Glomerular visceral epithelial cell (primary cell): ENCODE measurements at regions not wholly inside any gene's neighbourhood (a gene's known extent, or its start where the extent isn't known, plus 50 kb on each side); places are given as distances from the start of the nearest gene placed in this dataset.
"Not testable (repeated sequence)": the region's sequence is repeated elsewhere in the genome, so short reads cannot be mapped to it uniquely, and the experiment has no call there.

Experiments
- DNase-seq: peaks from one replicate; pipeline ENCODE4 v3.0.0-alpha.2; 2016; ENCODE audit errors: extremely low spot score

DNA sequence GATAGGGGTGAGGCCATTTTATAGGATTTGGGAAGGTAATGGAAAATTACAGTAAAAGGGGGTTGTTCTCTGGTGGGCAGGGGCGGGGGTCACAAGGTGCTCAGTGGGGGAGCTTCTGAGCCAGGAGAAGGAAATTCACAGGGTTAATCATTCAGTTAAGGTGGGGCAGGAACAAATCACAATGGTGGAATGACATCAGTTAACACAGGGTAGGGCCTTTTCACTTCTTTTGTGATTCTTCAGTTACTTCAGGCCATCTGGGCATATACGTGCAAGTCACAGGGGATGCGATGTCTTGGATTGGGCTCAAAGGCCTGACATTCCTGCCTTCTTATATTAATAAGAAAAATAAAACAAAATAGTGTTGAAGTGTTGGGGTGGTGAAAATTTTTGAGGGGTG is 181.1 kb upstream of the TRPC7 start:
- not testable (repeated sequence) for DNase-seq

DNA sequence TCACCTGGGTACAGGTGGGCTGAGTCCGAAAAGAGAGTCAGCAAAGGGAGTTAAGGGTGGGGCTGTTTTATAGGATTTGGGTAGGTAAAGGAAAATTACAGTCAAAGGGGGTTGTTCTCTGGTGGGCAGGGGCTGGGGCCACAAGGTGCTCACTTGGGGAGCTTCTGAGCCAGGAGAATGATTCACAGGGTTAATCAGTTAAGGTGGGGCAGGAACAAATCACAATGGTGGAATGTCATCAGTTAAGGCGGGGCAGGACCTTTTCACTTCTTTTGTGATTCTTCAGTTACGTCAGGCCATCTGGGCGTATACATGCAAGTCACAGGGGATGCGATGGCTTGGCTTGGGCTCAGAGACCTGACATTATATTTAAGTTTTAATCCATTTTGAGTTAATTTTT is 179.7 kb upstream of the TRPC7 start:
- not testable (repeated sequence) for DNase-seq

DNA sequence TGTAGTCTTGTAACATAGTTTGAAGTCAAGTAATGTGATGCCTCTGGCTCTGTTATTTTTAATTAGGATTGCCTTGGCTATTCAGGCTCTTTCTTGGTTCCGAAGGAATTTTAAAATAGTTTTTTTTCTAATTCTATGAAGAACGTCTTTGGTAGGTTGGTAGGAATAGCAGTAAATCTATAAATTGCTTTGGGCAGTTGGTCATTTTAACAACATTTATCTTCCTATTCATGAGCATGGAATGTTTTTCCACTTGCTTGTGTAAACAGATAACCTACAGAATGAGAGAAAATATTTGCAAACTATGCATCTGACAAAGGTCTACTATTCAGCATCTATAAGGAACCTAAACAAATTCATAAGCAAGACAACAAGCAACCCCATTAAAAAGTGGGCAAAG is 173.2 kb upstream of the TRPC7 start:
- DNase-seq = no peak

DNA sequence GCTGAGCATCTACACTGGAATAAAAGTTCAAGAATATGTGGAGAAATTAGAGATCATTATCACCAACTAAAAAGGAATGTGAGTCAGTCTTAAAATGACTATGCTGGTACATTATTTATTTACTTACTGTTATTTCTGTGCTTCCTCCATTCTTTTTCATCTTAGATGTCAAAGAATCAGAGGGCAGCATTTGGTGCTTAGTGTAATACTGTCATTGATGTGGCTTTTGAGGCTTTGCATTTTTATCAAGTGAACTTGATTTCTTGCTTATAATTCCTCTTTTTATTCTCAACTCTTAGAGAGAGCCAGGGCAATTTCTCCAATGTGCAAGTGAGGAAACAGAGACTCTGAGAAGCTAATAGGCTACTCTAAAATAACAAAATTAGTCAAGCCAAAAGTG is 163.7 kb upstream of the TRPC7 start:
- DNase-seq = no peak

DNA sequence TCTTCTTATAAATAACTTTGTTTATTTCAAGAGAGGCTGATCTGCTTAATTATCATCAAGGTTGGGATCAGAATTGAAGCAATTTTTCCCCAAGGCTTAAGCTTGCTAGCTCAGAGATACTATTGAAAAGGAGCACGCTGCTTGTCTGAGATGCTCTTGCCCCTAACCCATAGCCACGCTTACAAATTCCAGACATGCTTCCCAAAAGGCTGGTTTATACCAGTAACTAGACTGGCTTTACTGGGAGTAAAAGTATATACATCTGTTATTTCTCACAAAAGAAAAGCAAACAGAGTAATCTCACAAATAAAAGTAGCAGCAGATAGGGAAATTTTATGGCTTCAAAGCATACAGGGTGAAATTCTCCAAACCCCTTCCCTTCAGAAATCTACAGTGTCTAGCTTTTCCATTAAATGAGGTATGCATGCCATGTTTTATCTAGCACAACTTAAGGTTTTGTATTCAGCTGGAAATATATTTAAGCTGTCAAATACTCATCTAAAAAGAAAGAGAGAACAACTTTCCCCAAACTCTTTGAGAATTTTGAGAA is 163.2 kb upstream of the TRPC7 start:
- no peak for DNase-seq

DNA sequence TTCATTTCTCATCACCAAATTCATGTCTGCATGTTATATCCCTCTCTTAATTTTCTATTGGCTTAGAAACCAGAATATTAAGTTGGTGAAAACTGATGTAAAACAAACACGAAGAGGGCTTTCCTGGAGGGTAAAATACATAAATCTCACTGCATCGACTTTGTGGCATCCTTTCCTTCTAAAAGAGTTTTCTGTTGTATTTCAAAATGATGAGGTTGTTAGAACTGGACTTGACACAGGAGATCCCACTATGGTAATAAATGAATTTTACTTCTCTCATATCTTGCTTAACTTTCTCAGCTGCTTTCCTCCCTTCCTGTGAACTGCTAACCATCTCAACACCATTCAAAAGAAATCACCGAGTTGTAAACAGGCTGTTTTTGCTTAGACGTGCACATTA is 162.0 kb upstream of the TRPC7 start:
- no peak for DNase-seq

DNA sequence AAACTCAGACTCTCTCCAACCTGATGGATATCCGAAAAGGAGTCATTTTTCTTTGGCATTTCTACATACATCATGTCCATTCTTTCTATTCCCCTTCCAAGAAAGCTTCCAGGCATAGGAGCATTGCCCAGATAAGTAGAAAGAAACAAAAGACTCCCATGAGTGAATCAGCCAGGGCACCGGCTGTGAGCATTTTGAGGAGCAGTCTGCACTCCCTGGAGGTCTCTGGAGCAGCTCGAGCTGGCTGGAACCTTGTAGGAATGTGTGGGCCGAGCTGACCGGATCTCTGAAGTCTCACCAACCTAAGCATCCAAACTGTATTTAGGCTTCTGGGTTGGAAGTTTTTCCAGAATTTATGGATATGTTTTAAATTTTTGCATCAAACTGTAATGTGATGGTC is 161.4 kb upstream of the TRPC7 start:
- no peak for DNase-seq

DNA sequence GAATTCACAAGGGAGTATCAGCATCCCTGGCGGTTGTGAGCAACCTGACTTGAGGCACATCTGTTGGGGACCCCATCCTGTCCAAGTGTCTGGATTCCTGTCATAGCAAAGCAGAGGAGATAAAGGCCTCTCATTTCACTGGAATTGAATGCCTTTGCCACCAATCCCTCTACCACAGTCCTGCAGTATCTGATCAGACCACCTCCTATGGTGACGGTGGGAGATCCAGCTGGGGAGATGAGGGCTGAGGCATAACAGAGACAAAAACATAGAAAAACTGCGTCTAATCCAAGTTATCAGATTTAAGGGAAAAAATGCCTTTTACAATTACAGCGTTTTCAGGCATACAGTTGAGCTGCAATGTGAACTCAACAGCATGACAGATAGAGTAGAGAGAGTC is 160.7 kb upstream of the TRPC7 start:
- DNase-seq = no peak

DNA sequence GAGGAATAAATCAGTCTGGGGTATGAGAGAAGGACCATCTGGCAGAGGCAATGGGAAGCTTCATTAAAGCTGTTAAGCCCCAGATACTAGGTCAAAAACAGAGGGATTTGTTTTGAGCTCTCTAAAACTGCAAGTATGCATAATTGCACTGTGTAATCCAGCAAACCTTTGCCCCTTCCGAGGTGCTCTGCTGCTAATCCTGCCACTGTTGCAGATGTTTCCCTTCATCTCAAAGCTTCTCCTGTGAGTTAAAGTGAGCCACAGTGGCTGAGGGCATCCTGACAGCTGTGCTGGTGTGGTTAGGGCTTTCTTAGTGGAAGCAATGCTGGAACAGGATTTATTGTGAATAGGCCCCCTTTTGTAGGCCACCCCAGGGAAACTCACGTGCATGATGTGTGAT is 160.3 kb upstream of the TRPC7 start:
- DNase-seq = no peak

DNA sequence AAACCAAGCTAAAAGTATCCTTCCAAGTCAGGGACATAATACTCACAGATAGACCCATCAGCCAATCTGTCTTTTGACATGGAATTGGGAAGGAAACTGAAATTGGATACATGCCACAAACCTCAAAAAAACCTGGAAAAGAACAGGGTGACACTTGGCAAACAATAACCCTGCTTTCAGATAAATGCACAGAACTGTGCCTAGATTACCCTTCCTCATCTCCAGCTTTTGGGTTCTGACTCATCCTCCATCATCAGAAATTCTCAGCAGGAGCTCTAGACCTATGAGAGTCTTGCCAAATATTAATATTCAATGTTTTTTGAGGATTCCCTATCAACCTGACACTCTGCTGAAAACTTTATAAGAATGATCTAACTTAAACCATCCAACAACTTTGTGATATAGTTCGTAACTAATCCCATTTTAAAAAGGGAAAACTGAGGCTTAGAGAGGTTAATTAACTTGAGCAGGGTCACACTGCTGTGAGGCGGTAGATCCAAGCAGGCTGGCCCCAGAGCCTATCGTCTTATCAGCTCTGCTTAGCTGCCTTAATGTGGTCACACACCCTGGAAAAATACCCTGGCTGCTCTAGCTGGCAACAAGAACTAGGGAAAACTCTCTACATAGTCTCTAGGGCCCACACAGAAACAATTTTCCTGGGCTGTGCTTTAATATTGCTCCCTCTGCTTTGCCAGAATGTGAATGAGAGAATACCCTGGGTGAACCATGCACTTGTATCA is 157.0 kb upstream of the TRPC7 start:
- no peak for DNase-seq

DNA sequence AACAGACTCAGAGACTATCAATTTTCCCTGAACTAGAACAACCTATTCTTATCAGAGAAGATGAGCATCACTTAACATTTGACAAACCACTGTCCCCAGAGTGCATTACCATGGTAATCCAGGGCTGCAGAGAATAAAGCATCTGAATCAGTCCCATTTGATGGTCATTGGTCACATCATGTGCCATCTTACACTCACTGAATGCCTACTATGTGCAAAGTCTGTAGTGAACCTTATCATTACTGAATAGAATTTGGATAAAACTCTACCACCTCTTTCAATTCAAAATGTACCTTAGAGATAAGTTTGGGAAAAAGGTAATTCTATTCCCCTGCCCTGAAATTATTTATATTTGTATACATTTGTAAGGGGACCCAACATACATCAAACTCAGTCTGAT is 156.4 kb upstream of the TRPC7 start:
- DNase-seq = no peak

DNA sequence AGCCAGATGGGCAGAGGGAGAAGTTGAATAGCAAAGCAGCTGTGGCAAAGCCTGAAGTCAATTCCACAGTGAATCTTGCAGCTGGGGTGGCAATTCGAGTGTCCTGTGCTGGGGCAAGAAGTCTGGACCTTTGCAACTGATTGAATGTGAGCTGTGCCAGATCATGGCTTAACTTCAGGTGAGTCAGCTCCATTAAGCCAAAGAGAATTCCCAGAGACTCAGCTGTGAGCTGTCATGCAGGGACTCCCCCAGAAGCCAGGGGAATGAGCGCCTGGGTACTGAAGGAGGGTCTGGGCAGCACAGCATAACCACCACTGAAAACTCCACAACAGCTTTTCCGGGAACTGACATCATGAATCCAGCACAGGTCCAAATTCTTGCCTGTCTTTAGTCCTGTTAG is 153.5 kb upstream of the TRPC7 start:
- DNase-seq = no peak

DNA sequence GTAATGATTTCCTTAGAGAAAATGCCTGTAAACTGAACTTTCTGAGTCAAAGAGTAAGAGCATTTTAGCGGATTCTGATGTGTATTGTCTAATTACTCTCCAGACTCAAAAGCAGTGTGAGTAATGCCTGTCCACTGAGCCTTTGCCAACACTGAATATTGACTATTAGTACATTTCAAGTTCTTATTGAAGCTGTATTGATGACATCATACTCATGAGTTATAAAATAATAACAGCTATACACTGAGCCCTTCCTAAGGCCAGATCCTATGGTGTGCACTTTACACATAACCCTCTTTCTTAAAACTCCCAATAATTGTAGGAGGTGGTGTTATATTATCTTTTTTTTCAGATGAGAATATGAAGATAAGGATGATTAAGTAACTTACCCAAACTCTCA is 152.8 kb upstream of the TRPC7 start:
- no peak for DNase-seq

DNA sequence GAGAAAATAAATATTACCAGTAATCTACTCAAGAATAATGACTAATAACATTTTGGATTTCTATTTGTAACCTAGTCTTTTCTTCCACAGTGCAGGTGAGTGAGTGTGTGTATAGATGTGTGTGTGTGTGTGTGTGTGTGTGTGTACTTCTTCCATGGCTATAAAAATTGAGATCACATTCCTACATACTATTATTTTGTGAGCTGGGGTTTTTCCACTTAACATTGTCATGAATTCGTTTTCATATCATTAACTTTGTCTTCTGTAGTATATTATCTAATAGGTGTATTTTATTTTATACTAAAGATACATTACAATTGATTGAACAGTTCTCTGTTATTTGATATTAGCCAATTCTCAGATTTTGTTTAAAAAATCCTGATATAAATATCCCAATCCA is 152.4 kb upstream of the TRPC7 start:
- no peak for DNase-seq

DNA sequence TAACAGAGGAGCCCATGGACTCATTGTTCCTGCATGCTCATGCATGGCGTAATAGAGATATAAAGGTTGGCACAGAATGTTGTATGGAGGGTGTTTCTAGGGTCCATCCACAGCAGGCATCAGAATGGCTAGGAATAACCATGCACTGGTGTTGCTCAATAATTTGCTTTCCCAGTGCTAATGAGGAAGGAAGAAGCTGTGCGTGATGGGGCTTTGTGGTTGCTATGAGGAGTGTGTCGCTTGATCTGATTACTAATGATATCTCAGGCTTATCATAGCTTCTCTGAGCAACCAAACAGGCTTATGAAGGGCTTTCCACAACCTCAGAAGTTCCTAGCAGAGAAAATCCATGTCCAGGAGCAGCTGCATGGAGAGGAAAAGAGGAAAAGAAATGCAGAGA is 151.3 kb upstream of the TRPC7 start:
- DNase-seq = no peak

DNA sequence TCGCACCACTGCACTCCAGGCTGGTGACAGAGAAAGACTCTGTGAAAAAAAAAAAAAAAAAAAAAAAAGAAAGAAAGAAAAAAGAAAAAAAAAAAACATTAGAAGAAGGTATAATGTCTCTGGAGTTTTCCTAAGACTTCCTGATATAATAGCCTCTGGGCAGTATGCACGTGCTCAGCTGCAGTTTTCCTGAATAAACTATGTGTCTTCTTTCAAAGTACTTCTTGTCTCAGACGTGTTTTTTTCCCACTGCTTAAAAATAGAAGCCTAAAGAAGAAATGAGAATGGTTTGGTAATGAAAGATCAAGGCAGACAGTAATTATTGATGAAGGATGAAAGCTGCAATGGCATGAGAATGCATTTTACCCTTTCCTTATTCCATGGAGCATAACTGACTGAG is 148.1 kb upstream of the TRPC7 start:
- DNase-seq = no peak

DNA sequence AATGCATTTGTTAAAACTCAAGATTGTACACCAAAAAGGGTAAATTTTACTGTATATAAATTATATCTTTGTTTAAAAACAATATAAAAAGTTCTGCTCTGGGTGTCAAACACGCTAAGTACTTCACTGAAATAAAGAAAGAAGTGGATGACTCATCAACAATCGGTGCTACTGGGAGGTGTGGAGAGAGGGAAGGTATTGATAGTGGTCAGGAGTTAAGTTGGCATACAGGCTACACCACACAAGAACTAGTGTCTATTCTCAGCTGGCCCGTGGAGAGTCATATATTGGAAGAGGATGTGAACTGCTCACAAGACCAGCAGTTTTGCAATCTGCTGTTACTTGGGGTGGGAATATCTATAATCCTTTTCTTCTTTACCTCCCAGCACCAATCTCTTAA is 145.7 kb upstream of the TRPC7 start:
- DNase-seq = no peak

DNA sequence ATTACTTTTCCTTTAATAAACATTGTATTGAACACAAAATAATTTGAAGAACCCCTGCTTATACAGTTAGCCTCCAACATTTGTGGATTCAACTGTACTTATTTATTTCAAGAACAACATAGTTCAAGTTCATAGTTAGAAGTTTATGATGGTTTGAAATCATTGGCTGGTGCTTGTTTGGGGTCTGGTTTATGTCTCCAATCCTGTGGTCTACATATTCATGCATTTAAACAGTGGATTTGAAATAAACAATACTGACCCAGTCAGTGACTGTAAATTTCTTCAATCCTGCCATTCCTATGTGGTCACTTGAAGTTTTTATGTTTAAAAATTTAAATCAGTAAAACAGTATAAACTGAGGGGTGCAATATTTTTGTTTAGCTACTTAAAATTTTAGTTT is 145.1 kb upstream of the TRPC7 start:
- no peak for DNase-seq

DNA sequence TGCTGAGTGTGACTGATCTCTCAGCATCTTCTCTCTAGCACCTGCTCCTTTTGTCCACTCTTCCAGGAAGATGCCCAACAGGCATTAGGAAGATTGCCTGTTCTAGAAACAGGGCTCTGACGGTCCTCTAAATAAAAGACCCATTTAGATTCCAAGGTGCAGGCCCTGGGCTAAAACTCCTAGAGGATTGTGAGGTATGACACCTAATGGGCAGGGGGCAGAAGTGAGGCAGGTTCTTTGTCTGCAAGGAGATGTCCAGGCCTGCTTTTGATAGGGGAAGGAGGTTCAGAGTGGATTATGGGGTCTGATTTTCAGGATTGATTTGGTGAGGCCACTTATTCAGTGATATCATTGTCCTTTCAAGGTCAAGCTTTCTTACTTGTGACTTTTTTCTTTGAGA is 140.8 kb upstream of the TRPC7 start:
- DNase-seq = no peak

DNA sequence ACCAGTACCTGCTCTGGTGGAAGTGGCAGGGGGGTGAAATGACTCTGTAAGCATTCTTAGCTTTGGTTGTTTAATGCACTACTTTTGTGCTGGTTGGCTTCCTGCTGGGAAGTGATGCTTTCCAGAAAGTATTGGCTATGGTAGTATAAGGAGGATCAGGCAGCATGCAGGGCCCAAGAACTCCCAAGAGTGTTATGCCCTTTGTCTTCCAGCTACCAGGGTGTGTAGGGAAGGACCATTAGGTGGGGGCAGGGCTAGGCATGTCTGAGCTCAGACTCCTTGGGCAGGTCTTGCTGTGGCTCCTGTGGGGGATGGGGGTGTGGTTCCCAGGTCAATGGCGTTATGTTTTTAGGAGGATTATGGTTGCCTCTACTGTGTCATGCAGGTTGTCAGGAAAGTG is 135.8 kb upstream of the TRPC7 start:
- DNase-seq = no peak

DNA sequence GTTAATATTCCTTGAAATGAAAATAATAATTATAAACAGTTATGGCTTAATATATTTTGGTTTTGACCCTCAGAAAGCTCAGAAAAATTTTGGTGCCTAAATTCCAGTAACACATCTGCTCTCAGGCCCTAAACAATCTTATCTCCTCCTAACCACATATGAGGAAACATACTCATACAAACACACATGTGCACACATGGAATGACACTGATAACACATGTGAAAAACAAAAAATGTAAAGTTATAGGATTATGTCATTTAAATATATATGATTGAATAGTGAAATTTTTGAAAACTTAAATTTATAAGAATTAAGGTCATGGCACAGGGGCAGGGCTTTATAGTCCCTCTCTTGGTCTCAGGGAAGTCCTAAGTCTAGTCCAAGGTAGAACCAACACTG is 127.2 kb upstream of the TRPC7 start:
- no peak for DNase-seq

DNA sequence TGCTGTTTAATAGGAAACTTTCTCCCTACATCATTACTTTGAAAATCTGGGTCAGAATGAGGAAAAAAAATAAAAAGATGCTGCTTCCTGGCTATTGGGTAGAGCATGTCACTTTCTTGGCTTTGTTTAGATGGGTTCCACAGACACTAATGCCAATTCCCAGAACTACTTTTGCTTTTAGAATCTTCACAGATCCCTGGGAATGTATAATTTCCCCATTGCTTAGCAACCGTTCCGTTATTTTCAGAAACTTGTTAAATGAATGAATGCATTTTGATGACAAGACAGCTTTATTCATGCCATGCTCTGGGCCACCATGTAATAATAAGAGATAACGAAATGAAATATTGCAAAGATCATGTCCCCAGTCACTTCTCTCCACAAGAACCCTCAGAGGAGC is 126.5 kb upstream of the TRPC7 start:
- no peak for DNase-seq

DNA sequence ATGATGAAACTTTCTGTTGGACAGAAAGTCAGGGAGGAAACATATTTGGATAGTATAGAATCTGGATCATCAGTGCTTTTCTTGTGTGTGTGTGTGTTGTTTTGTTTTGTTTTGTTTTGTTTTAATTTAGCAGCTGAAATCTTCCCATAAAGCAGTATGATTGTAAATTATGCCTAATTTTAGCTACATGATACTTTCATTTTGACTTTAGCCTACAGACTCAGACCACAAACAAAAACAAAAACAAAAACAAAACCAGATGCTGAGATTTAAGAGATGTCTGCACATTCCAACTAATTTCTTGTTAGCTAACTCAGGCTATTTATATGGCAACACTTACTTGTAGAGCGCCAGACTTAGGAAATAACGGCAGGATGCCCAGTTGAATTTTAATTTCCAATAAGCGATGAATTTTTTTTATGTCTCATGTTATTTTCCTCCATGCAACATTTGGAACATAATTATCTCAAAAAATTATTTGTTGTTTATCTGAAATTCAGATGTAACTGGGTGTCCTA is 119.5 kb upstream of the TRPC7 start:
- no peak for DNase-seq

DNA sequence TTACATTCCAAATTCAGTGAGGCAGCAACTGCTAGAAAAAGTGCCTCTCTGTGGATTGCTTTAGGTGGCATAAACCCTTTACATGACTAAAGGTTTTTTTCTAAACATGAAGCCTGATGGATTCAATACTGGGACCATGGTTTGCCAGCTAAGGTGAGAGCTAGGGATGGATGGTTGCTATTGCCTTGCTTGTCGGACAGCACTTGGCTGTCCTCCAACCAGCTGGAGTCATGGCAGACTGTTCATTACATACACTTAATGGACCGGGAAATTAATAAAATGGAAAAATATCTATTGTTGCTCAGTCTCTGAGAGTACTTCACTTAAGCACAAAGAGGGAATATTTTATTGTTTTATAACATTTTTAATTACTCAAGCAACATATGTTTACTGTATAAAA is 116.9 kb upstream of the TRPC7 start:
- no peak for DNase-seq
